HG03175 (cell line): ENCODE measurements at regions not wholly inside any gene's neighbourhood (a gene's known extent, or its start where the extent isn't known, plus 50 kb on each side); places are given as distances from the start of the nearest gene placed in this dataset.
A peak's percentile ranks its signal among the peaks of the same experiment; 100 is the strongest.
"Not testable (repeated sequence)": the region's sequence is repeated elsewhere in the genome, so short reads cannot be mapped to it uniquely, and the experiment has no call there.

ENCODE experiments used
- ATAC-seq: cut with Tn5 transposase; IDR thresholded peaks from one replicate; pipeline ENCODE4 v1.9.1; 2021; ENCODE audit warnings: mild to moderate bottlenecking, moderate library complexity; ENCODE audit not compliant: unreplicated experiment

DNA sequence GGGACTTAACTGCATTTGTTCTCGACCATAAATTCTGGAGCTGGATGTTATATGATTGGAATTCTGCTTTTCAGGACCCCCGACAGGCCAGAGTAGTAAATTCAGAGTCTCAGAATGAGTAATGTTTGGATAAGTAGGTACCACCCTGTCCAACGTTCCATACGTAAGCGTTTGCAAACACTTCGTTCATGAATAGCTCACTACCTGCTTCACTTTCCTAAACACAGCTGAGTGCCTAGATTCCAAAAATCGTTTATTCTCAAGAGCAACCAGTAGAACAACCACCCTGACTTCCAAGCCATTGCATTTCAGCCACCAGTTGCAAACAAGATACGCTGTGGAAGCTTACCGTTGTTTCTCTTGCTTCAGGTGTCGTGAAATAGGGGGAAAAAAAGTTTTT lies 101.3 kb upstream of the DMRT1 start:
- no peak for ATAC-seq

DNA sequence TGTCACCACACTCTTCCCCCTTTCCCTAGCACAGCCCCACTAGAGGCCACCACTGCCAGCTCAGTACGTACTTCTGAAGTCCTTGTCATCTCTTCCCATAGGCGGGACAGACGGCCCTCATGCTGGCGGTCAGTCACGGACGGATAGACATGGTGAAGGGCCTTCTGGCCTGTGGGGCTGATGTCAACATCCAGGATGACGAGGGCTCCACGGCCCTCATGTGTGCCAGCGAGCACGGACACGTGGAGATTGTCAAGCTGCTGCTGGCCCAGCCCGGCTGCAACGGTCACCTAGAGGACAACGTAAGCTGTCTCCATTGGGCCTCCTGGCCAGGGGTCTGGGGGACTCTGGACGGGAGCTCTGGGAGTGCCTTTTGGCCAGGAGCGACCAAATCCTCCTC lies 99.4 kb upstream of the DMRT1 start:
- no peak for ATAC-seq

DNA sequence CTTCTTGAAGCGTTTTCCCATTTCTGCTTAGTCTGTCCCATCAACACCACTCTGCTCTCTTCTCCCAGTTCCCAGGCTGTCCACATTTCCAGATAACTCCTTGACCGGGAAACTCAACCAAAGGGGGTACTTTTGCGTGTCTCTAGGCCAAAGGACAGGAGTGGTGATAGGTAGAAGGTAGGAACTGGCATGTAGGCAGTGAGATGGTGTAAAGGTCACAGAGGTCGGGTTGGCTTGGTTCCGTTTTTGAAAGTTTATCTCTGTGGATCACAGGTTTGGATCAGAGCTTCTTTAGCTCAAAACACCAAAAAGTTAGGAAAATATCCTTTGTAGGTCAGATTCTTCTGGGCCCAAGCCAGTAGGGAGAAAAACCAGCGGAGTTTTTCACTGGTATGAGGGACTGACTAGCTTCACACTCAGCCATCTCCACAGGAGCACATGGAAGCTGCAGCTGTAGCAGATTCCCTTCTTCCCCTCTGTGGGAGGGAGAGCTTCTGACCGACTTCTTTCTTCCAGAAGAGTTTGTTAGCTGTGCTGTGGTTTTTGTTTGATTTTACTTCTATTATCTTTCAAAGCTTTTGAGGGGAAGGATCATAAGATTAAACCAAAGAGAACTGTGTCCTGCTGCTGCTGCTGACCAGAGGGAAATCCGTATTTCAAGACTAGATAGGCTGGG lies 98.4 kb upstream of the DMRT1 start:
- ATAC-seq, result no peak

DNA sequence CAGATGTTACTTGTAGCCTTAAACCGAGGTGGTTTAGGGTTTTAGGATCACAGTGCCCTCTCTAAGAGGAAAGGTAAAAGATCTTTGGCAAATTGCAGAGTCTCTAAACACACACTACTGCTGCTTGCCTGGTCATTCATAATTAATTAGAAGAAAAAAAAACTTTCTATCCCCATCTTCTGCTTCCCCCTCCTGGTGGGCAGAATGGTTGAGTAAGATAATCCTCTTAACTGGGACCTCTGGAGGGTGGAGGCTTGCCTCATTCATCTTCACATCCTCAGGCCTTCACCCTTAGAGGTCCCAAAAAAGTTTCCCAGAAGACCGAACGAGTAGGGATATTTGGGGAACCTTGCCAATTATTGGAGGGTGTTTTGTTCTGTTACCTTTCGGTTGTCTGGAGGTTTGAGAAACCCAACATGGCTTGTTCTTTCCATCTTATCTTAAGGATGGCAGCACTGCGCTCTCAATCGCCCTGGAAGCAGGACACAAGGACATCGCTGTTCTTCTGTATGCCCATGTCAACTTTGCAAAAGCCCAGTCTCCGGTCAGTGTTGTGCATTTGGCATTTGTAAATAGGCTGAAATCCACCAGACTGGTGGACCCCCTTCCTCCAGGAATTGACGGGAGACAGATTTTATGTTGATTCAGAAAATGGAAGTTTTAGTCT lies 97.3 kb upstream of the DMRT1 start:
- ATAC-seq, result no peak

DNA sequence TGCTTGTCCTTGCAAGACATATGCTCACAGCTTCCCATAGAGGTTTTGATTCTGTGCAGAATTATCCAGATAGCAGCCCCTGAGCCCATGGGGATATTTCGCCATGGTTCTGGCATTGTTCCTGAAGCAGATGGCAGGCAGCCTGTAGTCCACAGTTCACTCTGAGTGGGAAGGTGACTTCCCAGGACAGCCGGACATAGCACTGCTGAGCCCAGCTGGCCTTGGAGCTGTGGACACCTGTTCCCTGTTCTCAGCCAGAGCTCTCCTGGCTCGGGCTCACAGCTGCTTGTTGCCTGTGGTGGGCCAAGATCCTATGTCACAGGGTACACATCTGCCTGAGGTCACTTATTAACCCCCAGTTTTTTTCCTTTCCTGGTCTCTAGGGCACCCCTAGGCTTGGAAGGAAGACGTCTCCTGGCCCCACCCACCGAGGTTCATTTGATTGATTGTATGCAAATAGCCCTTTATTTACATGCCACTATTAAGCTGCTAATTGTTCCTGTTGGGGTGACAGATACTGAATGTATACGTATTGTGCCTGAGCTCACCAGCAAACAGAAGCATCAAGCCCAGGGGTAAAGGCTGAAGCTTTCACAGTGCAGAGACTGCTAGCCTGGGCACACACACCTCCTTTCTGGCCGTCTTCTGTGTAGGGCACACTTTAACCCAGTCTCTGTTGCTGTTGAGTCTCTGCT lies 96.6 kb upstream of the DMRT1 start:
- ATAC-seq, result no peak

DNA sequence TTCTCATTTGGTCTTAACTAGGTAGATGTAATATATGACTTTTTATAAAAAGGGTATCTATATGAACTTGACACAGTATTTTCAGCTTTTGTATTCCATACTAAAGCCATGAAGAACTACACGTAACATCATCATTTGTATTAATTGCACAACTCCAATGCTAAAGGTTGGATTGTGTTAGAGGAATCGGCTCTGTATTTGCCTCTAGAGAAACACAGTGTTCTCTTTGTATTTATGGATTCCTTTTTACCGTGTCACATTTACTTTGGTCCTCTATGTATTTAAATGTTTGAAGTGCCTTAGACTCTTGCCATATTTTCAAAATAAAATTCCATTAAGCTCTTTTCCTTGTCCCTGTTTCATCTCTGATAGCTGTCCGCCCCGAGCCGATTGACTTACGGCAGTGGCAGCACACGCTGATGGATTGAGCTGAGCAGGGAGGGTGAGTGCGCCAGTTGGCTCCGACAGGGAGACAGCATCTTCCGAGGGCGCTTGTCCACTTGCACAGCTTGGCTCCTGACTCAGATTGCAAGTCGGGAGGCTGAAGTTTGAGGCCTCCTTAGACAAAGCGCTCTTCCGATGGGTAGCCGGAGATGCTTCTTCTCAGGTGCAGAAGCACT lies 95.6 kb upstream of the DMRT1 start:
- ATAC-seq, result no peak

DNA sequence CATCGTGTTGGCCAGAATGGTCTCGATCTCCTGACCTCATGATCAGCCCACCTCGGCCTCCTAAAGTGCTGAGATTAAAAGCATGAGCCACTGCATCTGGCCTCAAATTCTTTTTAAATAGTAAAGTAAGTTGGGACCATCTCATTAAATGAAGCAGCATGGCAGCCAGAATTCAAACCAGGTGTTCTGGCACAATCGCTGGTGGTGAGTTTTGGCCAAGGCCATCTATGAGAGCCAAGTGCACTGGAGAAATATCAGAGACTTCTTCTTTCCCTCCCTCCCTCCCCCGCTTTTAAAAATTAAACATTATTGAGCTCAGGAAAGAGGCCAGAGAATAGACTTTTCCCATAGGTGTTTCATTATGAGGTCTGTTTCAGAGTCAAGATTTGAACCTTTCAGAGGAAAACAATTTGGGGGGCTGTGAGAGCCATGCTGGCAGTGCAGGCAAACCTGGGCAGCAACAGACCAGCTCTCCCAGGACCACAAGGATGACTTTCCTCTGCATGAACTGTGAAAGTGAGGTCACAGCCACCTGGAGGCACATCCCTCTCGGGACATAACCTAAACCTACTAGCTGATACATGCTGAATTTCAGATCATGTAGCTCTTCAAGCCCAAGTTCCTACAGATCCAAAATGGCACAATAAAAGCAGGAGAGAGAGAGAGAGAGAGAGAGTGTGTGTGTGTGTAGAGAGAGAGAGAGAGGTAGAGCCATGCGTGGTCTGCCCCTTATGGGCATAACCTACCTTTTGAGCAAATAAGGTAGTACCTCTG lies 94.6 kb upstream of the DMRT1 start:
- no peak for ATAC-seq

DNA sequence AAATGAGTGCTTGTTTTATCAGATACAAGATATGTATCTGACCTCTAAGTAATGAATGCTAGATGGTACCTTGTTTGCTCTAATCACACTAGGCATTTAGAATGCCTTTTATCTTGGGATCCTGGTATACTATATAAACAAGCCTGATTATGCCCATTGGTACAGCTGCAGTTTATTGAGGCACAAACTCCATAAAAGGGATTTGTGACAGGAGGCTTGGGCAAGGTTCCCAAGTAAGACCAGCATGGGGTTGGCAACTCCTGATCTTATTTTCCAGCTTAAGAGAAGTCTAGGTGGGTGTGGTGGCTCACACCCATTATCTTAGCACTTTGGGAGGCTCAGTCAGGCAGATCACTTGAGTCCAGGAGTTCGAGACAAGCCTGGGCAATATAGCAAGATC lies 93.9 kb upstream of the DMRT1 start:
- no peak for ATAC-seq

DNA sequence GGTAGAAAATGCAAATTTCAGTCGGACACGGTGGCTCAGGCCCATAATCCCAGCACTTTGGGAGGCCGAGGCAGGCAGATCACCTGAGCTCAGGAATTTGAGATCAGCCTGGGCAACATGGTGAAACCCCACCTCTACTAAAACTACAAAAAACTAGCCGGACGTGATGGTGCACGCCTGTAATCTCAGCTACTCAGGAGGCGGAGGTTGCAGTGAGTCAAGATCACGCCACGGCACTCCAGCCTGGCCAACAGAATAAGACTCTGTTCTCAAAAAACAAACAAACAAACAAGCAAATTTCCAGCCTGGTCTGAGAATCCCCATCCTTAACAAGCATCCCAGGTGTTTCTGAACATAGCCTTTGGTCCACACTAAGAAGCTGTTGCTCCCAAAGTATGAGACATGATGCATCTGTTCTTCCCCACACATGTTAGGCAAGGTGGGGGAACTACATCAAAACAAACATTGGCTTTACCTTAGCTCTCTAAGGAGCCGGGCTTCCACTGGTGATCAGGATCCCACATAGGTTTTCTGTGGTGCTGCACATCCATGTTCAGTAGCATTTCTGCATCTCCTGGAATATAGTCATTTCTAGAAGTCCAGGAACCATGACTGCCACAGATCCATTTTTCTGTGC lies 92.5 kb upstream of the DMRT1 start:
- no peak for ATAC-seq

DNA sequence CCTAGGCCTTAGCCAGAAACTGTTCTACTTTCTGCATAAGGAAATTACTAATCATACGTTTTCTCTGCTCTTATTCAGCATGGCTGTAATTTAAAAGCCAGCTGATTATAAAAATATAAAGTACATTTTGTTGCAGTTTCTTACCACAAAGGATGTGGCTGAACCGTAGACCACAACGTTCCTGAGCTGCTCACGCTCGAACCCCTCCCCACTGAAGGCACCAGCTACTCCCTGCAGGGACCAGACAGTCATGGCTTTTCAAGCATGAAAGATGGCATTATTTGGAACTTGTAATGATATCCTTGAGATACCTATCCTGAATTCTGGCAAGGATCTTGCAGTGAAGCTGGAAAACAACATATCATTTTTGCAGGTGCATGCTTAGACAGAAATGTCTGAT lies 91.8 kb upstream of the DMRT1 start:
- ATAC-seq, result no peak

DNA sequence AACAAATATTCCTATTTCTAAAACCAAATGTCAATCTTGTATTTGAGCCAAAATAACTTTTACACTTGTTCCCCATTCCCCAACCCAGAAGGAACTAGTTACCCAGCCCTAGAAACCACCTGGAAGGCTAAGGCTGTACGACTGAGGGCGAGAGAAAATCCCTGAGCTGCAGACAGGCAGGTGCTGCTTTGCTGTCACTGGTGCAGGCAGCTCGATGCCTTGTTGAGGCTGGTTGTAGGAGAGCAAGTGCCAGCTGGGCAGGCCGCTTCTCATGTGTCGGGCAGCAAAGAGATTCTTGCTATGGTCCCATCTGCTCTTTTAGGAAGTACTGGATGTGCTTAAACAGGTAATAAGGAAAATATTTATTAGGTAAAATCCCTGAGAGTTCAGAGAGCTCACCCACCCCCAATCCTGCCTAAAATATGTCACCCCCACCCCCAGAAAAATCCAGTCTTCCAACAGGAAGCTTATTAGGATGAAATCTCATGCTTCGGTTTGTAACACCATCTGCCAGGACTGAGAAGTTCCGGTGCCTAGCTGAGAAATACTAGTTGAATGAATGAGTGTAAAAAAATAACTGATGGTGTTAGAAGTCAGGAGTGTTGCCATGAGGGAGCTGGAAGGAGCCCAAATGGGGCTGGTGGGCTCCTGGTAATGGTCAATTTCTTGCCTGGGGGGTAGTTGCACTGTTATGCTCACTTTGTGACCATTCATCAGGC lies 91.1 kb upstream of the DMRT1 start:
- ATAC-seq, result no peak

DNA sequence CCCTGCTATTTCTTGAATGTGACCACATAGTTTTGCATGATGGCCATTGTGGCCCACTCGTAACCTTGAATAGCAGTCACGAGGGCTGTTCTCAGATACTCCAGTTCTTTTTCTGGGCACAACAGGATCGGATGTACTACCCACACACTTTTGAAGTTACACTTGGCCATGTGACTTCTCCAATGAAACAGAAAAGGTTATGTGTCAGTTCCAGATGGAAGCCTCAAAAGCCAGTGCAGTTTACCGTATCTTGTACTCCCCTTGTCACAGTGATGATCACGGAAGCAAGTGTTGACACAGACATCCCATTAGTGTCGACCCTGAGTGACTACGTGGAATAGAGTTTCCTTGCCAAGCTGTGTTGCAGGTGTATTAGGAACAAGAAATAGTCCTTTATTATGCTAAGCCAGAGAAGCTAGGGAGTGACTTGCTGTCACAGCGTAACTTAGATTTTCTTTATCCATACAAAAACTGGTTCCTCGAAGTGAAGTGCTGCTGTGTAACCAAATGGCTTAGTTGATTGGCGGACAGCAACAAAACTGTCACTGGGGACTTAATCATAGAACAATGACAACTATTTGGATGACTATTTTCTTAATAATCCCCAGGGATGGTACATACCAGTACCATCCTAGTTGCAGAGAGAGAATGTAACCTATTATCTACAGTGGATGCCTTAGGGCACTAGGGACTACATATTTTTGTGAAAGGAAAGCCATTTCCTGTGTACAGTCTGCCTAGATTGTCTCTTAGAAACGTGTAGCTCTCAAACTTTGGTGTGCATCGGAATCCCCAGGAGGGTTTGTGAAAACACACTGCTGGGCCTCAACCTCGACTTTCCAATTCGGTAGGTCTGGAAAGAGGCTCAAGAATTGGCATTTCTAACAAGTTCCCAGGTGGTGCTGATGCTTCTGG lies 90.1 kb upstream of the DMRT1 start:
- peak; percentile 79 for ATAC-seq

DNA sequence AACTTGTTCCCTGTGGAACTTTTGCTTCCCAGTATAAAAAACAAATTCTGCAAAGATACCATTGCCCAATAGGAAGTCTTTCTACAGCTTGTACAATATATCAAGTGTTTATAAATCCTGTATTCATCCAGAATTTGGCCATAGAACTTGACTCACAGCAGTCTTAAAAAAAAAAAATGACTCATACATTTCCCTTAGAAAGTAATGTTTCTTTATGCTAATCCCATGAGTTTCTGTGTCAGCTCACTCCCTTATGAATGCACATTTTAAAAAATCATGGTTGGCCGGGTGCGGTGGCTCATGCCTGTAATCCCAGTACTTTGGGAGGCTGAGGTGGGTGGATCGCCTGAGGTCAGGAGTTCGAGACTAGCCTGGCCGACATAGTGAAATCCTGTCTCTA lies 89.3 kb upstream of the DMRT1 start:
- no peak for ATAC-seq

DNA sequence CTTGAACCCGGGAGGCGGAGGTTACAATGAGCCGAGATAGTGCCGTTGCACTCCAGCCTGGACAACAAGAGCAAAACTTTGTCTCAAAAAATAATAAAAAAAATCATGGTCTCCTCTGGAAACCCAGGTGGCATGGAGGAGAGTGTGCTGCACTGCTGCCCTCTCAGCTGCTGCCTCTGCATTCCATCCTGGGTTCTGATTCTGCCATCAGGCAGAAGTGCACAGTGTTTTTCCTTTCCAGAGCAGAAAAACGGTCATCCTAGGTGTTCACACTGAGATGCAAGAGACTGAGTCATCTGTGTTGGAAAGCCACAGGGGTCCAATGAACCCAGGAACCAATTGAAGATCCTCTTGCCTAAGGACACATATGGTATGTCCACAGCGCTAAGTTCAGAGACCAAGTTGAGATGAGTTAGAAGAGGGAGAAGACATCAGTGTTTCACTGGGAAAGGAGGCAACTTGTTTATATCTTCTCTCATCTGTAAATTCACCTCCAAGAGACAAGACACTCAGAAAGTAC lies 88.8 kb upstream of the DMRT1 start:
- ATAC-seq, result no peak

DNA sequence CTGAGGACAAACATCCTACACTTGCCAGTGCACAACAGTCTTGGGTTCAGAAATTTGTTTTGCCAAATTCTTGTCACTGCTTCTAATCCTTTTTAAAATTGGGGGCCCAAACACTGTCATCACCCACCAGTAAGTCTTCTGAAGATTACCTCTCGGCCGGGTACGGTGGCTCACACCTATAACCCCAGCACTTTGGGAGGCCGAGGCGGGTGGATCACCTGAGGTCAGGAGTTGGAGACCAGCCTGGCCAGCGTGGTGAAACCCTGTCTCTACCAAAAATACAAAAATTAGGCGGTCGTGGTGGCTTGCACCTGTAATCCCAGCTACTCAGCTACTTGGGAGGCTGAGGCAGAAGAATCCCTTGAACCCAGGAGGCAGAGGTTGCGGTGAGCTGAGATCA lies 87.8 kb upstream of the DMRT1 start:
- not testable (repeated sequence) for ATAC-seq

DNA sequence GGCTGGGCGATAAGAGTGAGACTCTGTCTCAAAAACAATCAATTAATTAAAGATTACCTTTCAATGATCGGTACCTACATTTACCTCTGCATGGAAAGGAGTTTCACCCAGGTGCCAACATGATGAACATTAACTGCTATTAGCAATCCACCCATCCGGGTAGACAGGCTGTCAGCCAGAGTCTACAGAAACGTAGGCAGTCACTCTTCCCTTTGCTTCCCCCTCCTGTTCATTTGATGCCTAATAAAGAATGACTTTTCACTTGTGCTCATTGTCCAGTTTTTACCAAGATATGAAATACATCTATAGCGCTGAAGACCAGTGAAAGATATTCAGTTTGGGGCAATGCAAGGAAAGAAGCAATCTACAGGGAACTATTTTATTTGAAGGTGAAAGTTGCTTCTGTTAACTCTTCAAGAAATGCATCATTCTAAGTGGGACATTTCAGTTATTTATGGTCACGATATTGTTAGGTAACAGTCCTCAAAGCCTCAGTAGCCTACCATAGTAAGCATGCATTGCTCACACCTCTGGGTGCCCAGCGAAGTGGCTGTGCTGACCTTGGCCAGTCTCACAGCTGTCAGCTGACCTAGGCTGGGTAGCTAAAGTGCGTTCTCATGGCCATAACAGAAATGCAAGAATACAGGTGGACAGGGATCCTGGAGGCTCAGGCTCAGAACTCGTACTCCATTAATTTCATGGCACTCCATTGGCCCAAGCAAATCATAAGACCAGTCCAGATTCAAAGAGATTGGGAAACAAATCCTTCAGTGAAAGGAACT lies 87.2 kb upstream of the DMRT1 start:
- ATAC-seq, result no peak

DNA sequence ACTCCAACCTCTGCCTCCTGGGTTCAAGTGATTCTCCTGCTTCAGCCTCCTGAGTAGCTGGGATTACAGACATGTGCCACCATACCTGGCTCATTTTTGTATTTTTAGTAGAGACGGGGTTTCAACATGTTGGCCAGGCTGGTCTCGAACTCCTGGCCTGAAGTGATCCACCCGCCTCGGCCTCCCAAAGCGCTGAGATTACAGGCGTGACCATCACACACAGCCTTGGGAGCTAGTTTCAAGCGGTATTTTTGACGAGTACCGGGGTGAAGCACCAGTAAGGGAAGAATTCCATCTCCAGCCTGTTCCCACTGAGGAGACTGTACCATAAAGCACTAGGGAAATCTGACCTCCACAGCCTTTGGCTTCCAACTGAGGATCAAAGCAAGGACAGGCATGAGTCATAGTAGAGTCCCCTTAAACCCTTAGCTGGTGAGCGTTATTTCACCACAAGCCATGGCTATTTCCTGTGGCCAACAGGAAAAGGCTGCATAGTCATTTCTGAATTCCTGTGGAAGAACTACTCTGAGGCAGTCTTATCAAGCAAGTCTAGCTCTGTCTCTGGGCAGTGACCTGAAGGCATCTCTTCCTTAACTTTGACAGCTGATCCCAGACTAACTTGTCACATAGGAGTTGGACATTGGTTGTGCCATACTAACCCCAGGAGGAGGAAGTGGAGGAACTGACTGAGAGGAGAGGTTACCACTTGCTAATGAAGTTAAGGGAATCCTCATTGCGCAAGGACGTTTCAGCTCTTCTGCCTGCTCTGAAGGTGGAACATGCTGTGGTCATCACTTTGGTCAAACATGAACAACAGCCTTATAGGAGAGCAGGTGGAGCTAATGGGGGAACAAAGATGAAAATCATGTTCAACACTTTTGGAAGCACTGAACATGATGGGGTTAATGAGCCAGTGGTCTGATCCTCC lies 85.8 kb upstream of the DMRT1 start:
- ATAC-seq, result peak; percentile 50
